Right lung (tissue), 2 donors: ENCODE measurements at regions not wholly inside any gene's neighbourhood (a gene's known extent, or its start where the extent isn't known, plus 50 kb on each side); places are given as distances from the start of the nearest gene placed in this dataset.
A peak's percentile ranks its signal among the peaks of the same experiment; 100 is the strongest.
"Not testable (repeated sequence)": the region's sequence is repeated elsewhere in the genome, so short reads cannot be mapped to it uniquely, and the experiment has no call there.

Source experiments
- DNase-seq, 2 donors: peaks; one replicate each; pipeline ENCODE4 v3.0.0-alpha.2; 2013

- peak; percentile 8 to 14 for DNase-seq
Measured at GRCh38 chr15:32536507-32537172, 56.6 kb upstream of the GOLGA8N start.

GRCh38 chr15:32536057-32536493 lies 57.2 kb upstream of the GOLGA8N start:
- DNase-seq = not testable (repeated sequence)

GRCh38 chr15:32535150-32535898 lies 57.9 kb upstream of the GOLGA8N start:
- not testable (repeated sequence) for DNase-seq

GRCh38 chr15:32522900-32523299 lies 67.5 kb upstream of the GOLGA8O start:
- DNase-seq = not testable (repeated sequence)

- DNase-seq = not testable (repeated sequence)
Measured at GRCh38 chr15:32522421-32522820, 67.0 kb upstream of the GOLGA8O start.

- not testable (repeated sequence) for DNase-seq
Measured at GRCh38 chr15:32518976-32519375, 63.5 kb upstream of the GOLGA8O start.

- not testable (repeated sequence) for DNase-seq
Measured at GRCh38 chr15:32518013-32518412, 62.6 kb upstream of the GOLGA8O start.

GRCh38 chr15:32516954-32517353 lies 61.5 kb upstream of the GOLGA8O start:
- DNase-seq = not testable (repeated sequence)

- DNase-seq = not testable (repeated sequence)
Measured at GRCh38 chr15:32513378-32513777, 57.9 kb upstream of the GOLGA8O start.

- not testable (repeated sequence) for DNase-seq
Measured at GRCh38 chr15:32510027-32510426, 54.6 kb upstream of the GOLGA8O start.

- not testable (repeated sequence) for DNase-seq
Measured at GRCh38 chr15:32508081-32508480, 52.6 kb upstream of the GOLGA8O start.

- DNase-seq = not testable (repeated sequence)
Measured at GRCh38 chr15:32506787-32507186, 51.4 kb upstream of the GOLGA8O start.

GRCh38 chr15:32505633-32506032 lies 50.2 kb upstream of the GOLGA8O start:
- DNase-seq = not testable (repeated sequence)
